T47D (cell line): ENCODE measurements at regions not wholly inside any gene's neighbourhood (a gene's known extent, or its start where the extent isn't known, plus 50 kb on each side); places are given as distances from the start of the nearest gene placed in this dataset.

ENCODE experiments used
- DNase-seq, 2 experiments: peaks; one replicate each; pipeline versions ENCODE4 v3.0.0 to v3.0.0-alpha.2; 2011 to 2012; ENCODE audit warnings: low read depth in 1 of 2, low spot score in 1 of 2
- JUND ChIP-seq: IDR thresholded peaks from 2 replicates; pipeline ENCODE4 v1.6.1; 2012; ENCODE audit warnings: low read depth
- in situ Hi-C: cut with HindIII; loops from 2 replicates; pipeline ENCODE4 v1.10.0; 2016; ENCODE audit warnings: low sequenced_read_pairs, low pct_unique_long_range_greater_than_20kb

DNA sequence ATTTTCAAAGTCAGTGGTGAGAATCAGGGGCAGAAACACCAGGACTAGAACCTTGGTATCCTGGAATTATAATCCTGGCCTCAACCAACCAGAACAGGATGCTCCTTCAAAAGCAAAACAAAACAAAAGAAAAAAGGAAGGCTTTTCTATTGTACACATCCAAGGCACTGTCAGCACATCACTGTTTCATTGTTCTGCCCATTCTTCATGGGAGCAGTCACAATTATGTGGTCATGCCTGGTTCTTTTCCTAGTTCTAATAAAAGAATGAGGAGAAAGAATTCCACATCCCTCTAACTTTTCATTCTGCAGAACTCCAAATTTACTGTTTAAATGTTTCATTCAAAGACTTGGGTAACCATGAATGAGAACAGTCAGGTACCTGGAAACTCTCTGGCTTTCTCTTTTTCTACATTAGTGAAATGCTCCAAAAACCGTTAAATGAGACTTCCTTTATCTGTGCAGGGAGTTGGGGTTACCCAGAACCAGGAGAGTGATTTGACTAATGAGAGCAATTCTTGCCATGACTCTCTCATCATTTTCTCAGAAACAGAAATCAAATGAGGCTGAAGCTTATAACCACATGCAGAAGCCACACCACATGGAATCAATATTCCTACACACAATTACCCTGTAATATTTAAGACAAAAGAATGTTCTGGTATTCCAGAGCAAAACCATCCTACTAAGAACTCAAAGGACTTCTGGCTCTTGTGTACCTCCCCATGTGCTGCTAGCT lies 110.9 kb upstream of the CCDC150 start:
- no peak for DNase-seq
- in situ Hi-C loops: no loop called here

DNA sequence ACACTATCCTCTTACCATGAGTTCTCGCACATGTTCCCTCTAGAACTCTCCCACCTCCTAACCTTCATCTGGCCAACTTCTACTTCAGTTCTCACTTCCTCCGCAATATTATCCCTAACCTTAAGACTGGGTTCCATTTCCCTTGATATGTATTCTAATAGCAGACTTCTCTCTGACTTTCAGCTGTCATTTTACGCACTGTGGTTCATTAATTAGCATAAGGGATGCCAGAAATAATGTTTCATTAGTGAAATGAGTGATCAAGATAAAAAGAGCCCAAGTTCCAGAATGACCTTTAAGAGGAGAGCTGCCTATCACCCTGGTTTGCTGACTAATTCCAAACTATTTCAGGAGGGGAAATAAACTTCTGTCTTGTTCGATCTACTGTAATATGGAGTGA lies 108.6 kb upstream of the CCDC150 start:
- TF ChIP-seq JUND: no peak
- in situ Hi-C loops: no loop called here
- DNase-seq: no peak

More for the DNA sequence above, 110.9 kb upstream of the CCDC150 start:
- TF ChIP-seq JUND: no peak

DNA sequence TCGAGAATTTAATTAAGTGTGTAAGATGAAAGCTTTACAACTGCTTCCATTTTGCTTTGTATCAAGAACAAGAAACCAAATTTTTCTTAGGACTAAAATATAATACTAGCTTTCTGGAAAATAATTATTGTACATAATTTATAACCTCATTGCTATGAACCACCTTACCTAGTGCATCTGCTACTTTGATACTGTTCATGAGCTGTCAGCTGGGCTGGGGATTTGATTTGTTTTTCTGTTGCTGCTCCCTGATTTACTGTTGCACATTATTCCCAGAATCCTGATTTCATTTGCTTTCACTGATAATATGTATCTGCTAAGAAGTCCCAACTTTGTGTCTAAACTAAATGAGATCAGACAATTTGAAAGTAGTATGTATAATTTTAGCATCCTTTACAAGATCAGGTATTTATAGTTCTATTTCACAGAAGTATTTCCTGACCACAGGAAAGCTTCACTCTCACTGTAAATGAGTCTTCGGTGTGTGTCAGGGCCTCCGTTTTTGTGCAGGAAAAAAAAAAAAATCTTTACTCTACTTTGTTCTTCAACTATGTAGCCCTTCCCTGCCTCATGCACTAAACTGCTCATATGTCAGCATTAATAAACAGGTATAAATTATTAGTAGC lies 105.6 kb upstream of the CCDC150 start:
- DNase-seq: no peak
- TF ChIP-seq JUND: no peak
- in situ Hi-C loops: no loop called here

DNA sequence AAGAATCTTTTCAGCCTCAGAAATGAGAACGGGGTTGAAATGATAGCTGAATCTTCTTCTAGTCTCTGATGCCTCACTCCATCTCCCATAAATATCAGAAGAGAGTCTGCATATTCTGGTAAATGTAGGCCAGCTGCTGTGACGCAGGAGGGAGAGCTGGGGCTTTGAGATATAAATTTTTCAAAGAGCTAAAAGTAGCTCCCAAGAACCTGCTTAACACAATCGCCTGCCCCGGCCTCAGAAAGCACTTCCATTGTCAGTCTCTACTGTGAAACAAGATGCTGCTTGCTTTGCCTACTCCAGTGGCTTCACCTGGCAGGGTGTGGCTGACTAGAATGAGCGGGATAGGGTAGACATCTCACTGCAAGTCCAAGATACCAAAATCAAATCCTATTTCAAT lies 105.0 kb upstream of the CCDC150 start:
- in situ Hi-C loops: no loop called here
- TF ChIP-seq JUND: no peak
- no peak for DNase-seq

DNA sequence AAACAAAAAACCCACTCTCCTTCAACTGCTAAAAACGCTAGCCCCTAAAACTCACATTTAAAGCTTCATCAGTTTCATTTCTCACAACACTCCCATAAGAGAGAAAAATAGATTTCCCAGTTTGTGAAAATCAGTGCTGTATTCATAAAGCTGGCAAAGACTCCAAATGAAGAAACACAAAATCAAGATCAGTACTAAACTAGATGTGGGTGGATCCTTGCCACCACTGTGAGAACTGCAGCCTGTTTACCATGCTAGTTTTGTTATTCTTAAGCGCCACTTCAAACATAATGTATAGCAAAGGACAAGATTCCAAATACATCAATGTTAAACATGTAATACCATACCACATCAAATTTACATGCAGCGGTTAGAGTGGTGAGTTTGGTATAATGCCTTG lies 104.5 kb upstream of the CCDC150 start:
- no peak for TF ChIP-seq JUND
- in situ Hi-C loops: no loop called here

DNA sequence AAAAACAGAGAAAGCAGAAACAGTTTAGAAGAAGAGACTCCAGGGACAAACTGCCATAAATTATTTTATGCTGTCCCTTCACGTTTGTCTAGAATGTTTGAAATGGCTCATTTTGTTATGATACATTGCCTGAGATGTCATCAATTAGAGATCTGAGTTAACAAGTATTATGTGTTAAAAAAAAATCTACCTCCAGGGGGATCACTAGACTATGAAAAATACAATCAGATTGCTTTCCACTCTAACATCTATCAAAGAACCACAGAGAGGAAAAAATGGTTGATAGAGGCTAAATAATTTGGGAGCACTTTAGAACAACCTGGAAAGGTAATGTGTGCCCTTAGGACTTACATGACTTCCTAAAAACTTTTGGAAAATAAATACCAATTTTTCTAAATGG lies 103.8 kb upstream of the CCDC150 start:
- TF ChIP-seq JUND: no peak
- in situ Hi-C loops: no loop called here
- no peak for DNase-seq

More for the DNA sequence above, 104.5 kb upstream of the CCDC150 start:
- DNase-seq: no peak

DNA sequence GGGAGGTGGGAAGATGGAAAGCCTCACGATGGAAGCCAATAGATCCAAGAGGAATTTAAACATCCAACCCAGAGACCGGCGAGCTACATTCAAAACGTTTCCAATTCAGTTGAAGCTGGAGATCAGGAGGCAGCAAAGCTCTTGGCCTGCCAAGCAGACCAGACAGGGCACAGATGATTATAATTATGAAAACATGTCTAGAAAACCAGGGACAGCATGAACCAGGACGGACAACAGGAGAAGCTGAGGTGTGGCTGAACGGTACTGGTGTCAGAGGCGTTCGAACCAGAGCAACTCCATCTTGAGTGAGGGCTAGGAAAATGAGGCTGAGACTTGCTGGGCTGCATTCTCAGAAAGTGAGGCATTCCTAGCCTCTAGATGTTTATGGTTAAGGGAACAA lies 102.2 kb upstream of the CCDC150 start:
- in situ Hi-C loops: no loop called here
- no peak for TF ChIP-seq JUND
- no peak for DNase-seq

DNA sequence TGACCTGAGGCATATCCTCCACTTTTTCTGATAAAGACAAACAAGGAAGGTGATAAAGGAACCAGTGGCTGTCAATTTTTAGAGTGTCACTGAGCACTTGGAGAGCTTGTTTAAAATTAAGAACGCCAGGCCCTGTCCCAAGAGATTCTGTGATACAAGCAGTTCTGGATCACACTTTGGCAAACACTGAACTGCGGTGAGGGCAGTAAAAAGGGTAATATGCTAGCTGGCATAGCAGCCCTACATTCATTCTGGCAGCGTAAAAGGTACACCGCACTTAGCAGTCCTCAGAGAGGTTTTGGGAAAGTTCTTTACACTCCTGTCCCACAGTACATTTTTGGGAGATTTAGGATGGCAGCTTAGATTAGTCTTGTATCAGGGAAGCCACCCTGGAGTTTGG lies 101.3 kb upstream of the CCDC150 start:
- in situ Hi-C loops: no loop called here
- DNase-seq: no peak
- no peak for TF ChIP-seq JUND

DNA sequence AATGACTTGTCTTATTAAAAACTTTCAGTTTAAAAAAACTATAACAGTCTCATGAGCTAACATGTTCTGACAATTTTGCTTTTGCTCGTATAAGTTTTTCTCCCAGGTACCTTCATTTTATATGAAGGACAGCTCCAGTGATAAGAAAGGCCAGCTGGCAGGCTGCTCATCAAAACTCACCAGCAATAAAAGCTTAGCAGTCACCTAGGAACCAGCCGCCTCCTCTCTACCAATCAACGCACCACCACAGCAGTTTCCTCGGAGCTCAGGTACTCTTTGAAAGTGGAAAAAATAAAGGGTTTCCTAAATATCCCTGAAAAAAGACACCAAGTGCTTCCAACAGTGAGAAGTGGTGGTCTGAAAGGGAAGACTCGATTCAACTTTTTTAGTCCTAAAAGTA lies 100.9 kb upstream of the CCDC150 start:
- in situ Hi-C loops: no loop called here
- TF ChIP-seq JUND: no peak
- DNase-seq: no peak

DNA sequence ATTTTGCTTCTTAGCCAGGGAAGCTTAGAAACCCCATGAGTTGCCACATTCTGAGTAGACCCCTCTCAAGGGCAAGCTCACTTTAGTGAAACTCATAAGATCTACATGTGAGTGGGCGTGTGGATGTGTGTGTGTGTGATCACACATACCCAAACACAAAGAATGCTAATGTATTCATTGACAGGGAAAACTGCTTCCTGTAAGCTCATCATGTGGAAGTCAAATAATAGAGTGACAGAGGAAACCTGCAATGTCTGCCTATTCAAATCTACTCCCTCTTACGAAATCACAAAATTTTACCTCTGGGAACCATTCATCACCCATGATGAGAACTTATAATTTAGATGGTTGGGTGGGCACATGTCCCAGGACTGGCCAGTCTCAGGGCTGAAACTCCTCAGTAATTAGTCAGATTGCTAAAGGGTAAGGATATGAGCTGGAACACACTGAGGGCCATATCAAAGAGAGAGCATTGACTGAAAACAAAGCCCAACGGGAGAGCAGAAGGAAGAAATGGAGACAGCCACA lies 94.5 kb upstream of the CCDC150 start:
- TF ChIP-seq JUND: no peak
- no peak for DNase-seq
- in situ Hi-C loops: no loop called here

DNA sequence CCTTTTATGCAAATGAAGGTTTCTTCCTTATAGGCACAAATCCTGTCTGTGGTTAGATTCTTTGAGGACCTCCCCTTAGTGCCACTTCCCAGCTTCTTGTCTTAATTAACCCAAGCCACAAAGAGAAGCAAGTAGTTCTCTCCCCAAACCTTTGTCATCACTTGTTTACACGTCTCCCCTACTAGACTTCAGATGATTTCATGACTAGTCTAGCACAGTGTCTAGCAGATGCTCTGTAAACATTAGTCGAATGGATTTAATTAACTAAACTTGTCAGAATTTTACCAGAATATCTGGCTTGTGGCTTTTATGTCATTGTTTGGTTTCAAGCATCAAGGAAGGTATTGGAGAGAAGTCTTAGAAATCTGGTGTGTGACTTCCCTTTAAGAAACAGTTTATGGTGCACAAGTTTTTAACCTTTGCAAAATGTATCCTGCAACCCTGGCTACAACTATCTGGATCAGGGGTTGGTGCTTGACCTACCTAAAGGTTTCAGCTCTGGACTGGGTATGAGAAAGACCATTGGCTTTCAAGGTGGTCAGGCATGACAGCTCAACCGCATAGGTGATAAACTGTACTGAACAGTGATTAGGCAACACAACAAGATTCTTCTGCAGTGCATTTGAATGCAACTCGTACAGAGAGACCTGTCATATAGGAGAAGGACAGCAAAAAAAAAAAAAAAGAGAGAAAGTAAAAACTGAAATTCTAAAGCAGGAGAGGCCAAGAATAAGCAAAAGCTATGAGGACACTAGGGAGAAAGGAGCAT lies 93.2 kb upstream of the CCDC150 start:
- TF ChIP-seq JUND: no peak
- no peak for DNase-seq
- in situ Hi-C loops: no loop called here

DNA sequence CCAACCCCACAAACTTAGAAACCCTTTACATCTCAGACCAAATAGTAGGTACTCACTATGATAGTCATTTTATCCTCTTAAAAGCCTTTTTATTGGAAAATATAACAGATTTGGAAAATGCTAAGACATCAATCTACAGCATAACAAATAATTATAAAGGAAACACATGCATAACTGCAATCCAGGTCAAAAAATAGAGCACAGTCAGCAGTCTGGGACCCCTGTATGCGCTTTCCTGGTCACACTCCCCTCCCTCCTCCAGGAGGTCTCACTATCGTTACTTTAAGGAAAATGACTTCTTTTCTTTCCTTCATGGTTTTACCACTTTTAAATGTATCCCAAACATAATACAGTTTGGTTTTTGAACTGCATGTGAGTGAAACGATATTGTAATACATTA lies 90.5 kb upstream of the CCDC150 start:
- DNase-seq: no peak
- TF ChIP-seq JUND: no peak
- in situ Hi-C loops: no loop called here

DNA sequence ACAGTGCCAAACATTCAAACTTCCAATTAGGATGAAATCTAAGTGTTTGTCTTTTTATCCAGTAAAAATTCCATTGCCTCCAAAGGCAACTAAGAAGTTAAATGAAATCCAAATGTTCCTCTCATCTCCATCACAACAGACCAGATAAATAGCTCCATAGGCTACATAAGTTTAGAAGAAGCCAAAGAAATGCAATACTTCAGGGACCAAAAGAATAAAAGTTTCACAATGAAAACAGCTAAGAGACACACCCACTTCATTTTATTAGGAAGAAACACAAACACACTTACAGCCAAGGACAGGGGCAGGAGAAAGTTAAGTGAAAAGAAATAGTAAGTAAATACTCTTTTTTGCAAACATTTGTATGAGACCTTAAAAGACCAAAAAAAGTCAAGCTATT lies 88.5 kb upstream of the CCDC150 start:
- DNase-seq: no peak
- in situ Hi-C loops: no loop called here
- no peak for TF ChIP-seq JUND
